Muscle layer of duodenum (tissue), 2 donors: ENCODE measurements at regions not wholly inside any gene's neighbourhood (a gene's known extent, or its start where the extent isn't known, plus 50 kb on each side); places are given as distances from the start of the nearest gene placed in this dataset.

Experiments used
- H3K27ac ChIP-seq: one replicate; pipeline ENCODE4 v1.7.0; 2013; ENCODE audit warnings: mild to moderate bottlenecking, low read length
- H3K27me3 ChIP-seq: one replicate; pipeline ENCODE4 v1.7.0; 2013; ENCODE audit warnings: low read depth, mild to moderate bottlenecking, control low read depth, low read length
- H3K36me3 ChIP-seq, 2 donors: one replicate each; pipeline ENCODE4 v1.7.0; 2013; ENCODE audit warnings: low read length in 2 of 2, control low read depth in 1 of 2, mild to moderate bottlenecking in 1 of 2; ENCODE audit not compliant: insufficient read depth in 2 of 2, control insufficient read depth in 1 of 2
- H3K4me1 ChIP-seq, 2 donors: one replicate each; pipeline ENCODE4 v1.7.0; 2013; ENCODE audit warnings: low read length in 2 of 2, mild to moderate bottlenecking in 2 of 2, control low read depth in 1 of 2, moderate library complexity in 1 of 2; ENCODE audit not compliant: insufficient read depth in 2 of 2, control insufficient read depth in 1 of 2
- H3K4me3 ChIP-seq, 2 donors: one replicate each; pipeline ENCODE4 v1.7.0; 2013; ENCODE audit warnings: low read length in 2 of 2, low read depth in 1 of 2, mild to moderate bottlenecking in 1 of 2
- H3K9me3 ChIP-seq, 2 donors: one replicate each; pipeline ENCODE4 v1.7.0; 2013; ENCODE audit warnings: low read length in 2 of 2, control low read depth in 1 of 2, mild to moderate bottlenecking in 1 of 2; ENCODE audit not compliant: control insufficient read depth in 1 of 2
- donor health status: healthy.

DNA sequence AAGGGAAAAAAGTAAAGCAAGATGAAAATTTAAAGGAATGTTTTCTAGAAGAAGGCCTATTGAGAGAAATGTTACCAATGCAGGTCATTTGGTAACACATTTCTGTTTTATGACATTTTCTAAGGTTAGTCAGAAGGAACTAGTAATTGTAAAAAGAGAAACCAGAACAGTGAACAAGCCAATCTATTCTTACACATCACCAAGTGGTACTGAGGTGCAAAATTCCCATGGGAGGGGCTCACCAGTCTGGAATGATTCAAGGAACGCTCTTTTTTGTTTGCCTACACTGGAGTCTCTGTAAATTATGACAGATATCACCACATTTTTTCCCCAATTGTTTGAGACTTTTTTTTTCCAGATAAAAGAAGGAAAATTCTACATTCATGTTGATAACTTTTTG lies 404.7 kb upstream of the CNKSR2 start:
- H3K4me1 ChIP-seq = no peaks in the 10 kb centered on the region
- H3K36me3 ChIP-seq = no peaks in the 10 kb centered on the region
- H3K27ac ChIP-seq = no peak overlapping the region
- H3K27me3 ChIP-seq = no peaks in the 10 kb centered on the region
- no peak overlapping the region for H3K4me3 ChIP-seq
- no peaks in the 10 kb centered on the region for H3K9me3 ChIP-seq

DNA sequence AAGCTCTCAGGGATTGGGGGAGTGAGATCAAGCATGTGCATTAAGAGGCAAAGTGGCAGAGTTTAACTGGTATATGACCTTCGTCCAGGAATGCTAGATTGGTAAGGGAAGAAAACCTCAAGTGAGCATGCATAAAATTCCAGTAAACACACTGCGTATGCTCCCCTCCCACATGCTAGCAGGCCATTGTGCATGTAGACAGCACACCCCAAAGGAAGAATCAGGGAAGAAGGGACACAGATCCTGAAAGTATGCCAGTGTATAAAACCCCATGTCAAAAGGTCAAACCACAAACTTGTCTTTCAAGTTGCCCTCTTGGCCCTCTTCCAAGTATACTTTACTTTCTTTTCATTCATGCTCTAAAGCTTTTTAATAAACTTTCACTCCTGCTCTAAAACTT lies 405.2 kb upstream of the CNKSR2 start:
- no peak overlapping the region for H3K4me3 ChIP-seq
- no peaks in the 10 kb centered on the region for H3K9me3 ChIP-seq
- H3K27ac ChIP-seq = no peak overlapping the region
- H3K4me1 ChIP-seq = no peaks in the 10 kb centered on the region
- no peaks in the 10 kb centered on the region for H3K36me3 ChIP-seq
- no peaks in the 10 kb centered on the region for H3K27me3 ChIP-seq

- Histone ChIP-seq H3K27me3 (no peaks in the 10 kb centered on the region), H3K36me3 (no peaks in the 10 kb centered on the region), H3K4me3 (no peak overlapping the region), H3K4me1 (no peaks in the 10 kb centered on the region), H3K27ac (no peak overlapping the region), H3K9me3 (peaks cover 0 to 2% of the 10 kb centered on the region in 2 donors)
These were observed 406.5 kb upstream of the CNKSR2 start for GRCh38 chrX:20967725-20968124.

DNA sequence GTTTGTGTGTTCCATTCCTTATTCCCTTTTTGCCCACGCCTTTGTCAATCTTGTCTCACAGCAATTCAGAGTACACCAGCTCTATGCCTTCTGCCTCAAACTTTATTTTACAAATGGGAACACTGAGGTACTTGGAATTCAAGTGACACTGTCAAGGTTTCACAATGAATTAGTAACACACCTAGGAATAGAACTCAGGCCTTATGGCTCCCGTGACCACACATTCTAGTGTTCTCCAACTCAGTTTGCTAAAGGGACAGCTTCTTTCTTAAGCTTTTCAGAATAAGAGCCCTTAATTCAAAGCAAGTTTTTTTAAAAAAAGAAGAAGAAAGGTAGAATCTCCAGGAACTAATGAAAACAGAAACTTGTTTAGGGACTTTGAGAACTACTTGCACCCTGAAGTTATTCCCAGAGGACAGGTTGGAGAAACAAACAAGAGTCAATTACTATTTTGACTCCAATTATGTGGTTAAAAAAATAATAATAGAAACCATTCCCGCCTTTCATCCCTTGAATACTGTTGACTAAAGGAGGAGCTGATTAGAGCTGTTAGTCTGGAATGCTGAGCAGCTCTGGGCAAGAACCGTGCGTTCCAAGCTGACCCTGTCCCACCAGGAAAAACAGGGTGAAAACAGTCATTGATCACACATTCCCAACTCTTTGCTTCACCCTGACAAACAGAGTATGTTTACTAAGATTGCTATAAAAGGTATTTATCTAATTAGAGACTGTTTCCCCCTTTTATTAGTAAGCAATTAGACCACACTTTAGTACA lies 408.8 kb upstream of the CNKSR2 start:
- Histone ChIP-seq H3K27me3 (no peaks in the 10 kb centered on the region), H3K4me3 (no peak overlapping the region)

DNA sequence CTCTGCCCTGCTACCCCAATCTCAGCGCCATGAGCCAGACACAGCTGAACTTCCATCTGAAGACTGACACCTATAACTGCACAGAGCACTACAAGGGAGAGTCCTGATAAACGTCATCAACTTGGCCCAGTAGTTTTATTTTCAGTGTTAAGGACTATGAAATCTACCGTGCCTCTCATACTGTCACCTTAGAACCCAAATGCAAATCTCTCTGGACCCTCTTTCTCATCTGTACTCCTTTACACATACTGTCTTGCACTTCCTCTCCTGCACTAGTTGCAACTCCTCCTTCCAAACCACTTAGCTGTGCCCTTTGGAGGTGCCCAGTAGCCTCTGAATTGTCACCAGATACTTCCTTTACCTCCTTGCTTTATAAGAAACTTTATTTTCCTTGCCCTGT lies 420.2 kb upstream of the CNKSR2 start:
- Histone ChIP-seq H3K4me1 (no peaks in the 10 kb centered on the region), H3K36me3 (no peaks in the 10 kb centered on the region), H3K27ac (no peak overlapping the region), H3K4me3 (no peak overlapping the region), H3K9me3 (no peaks in the 10 kb centered on the region), H3K27me3 (no peaks in the 10 kb centered on the region)

More for the DNA sequence above, 408.8 kb upstream of the CNKSR2 start:
- H3K36me3 ChIP-seq = no peaks in the 10 kb centered on the region
- H3K9me3 ChIP-seq = peaks cover 0 to 2% of the 10 kb centered on the region in 2 donors
- H3K4me1 ChIP-seq = no peaks in the 10 kb centered on the region
- no peak overlapping the region for H3K27ac ChIP-seq

- Histone ChIP-seq H3K36me3 (no peaks in the 10 kb centered on the region), H3K4me1 (no peaks in the 10 kb centered on the region)
These were observed 422.0 kb upstream of the CNKSR2 start for GRCh38 chrX:20952180-20952579.

DNA sequence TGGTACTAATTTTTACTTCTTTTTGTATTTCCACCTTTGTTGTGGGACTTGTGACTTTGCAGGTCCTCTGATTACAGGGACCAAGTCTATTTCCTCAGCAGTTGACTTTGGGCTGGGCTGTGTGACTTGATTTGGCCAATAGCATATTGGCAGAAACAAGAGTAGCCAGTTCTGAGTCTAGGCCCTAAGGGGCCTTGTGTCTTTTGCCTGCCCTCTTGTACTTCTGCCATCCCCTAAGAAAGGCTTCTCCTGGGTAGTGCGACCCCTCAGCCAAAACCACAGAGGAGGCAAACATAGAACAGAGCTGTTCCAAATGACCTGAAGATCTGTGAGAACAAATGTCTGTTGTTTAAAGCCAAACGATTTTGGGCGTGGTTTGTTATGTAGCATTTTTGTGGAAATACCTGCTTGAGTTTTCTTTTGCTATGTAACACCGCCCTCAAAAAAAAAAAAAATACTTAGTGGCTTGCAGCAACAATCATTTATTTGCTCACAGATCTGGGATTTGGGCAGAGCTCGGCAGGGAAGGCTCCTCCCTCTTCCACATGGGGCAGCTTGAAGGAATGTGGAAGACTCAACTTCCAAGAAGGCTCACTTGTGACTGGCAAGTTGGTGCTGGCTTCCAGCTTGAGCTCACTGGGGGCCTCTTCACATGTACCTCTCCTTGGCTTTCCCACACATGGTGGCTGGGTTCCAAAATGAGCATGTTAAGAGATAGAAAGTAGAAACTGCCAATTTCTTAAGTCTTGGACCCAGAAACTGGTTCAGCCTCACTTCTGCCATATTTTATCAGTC lies 423.0 kb upstream of the CNKSR2 start:
- Histone ChIP-seq H3K4me1 (no peaks in the 10 kb centered on the region), H3K36me3 (no peaks in the 10 kb centered on the region), H3K4me3 (no peak overlapping the region), H3K27ac (no peak overlapping the region), H3K27me3 (no peaks in the 10 kb centered on the region), H3K9me3 (no peaks in the 10 kb centered on the region)

More at GRCh38 chrX:20952180-20952579, 422.0 kb upstream of the CNKSR2 start:
- Histone ChIP-seq H3K27ac (no peak overlapping the region), H3K27me3 (no peaks in the 10 kb centered on the region), H3K9me3 (no peaks in the 10 kb centered on the region), H3K4me3 (no peak overlapping the region)

GRCh38 chrX:20947411-20947912 lies 426.8 kb upstream of the CNKSR2 start:
- Histone ChIP-seq H3K4me1 (no peaks in the 10 kb centered on the region), H3K27me3 (no peaks in the 10 kb centered on the region), H3K27ac (no peak overlapping the region), H3K4me3 (no peak overlapping the region), H3K36me3 (no peaks in the 10 kb centered on the region), H3K9me3 (no peaks in the 10 kb centered on the region)

DNA sequence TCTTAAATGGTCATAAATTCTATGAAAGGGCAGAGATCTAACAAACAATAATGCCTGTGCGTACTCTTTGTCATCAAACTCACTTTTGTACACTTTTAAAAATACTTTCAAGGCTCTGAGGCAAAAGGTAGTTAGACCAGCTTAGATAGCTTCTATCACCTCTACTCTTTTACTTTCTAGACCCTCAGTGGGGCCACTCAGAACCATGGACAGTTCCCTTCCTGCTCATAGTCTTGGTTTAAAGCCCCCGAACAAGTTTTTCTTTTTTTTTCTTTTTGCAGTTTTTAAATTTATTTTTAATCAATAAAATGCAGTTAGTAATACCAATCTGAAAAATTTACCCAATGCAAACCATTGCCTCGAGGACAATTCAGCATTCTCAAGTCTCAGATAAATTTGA lies 460.5 kb upstream of the CNKSR2 start:
- Histone ChIP-seq H3K36me3 (no peaks in the 10 kb centered on the region), H3K27me3 (no peaks in the 10 kb centered on the region), H3K27ac (no peak overlapping the region), H3K4me3 (no peak overlapping the region), H3K9me3 (no peaks in the 10 kb centered on the region), H3K4me1 (no peaks in the 10 kb centered on the region)

- no peak overlapping the region for H3K4me3 ChIP-seq
- H3K27me3 ChIP-seq = no peaks in the 10 kb centered on the region
- H3K4me1 ChIP-seq = no peaks in the 10 kb centered on the region
These were observed 467.6 kb upstream of the CNKSR2 start for GRCh38 chrX:20906571-20906970.

DNA sequence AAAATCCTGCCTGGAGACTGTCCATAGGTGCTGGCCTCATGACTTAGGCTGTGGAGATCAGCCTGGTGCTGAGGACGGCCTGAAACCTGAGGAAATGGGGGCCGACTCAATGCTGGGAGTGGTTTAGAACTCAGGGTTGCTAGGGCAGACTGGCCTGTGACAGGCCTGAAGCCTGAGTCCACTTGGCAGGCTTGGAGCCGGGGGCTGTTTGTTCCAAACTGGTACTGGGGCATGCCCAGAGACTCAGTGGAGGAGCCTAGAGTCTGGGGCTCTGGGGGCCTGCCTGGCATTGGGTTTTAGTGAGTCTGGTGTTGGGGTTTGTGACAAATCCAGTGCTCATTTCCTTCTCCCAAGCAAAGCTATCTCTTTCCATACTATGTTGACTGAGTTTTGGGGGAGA lies 489.7 kb upstream of the CNKSR2 start:
- Histone ChIP-seq H3K27me3 (no peaks in the 10 kb centered on the region), H3K27ac (no peak overlapping the region)

More at GRCh38 chrX:20906571-20906970, 467.6 kb upstream of the CNKSR2 start:
- no peaks in the 10 kb centered on the region for H3K36me3 ChIP-seq
- no peak overlapping the region for H3K27ac ChIP-seq
- H3K9me3 ChIP-seq = no peaks in the 10 kb centered on the region

More for the DNA sequence above, 489.7 kb upstream of the CNKSR2 start:
- Histone ChIP-seq H3K36me3 (no peaks in the 10 kb centered on the region), H3K4me1 (no peaks in the 10 kb centered on the region), H3K9me3 (no peaks in the 10 kb centered on the region), H3K4me3 (no peak overlapping the region)
